HFF-Myc (cell line): ENCODE measurements at regions not wholly inside any gene's neighbourhood (a gene's known extent, or its start where the extent isn't known, plus 50 kb on each side); places are given as distances from the start of the nearest gene placed in this dataset.

ENCODE experiments used
- DNase-seq: peaks from one replicate; pipeline ENCODE4 v3.0.0-alpha.2; 2011; ENCODE audit warnings: low read depth; ENCODE audit errors: extremely low read depth
- H3K4me3 ChIP-seq: replicated peaks from 2 replicates; pipeline ENCODE4 v1.5.1; 2011; ENCODE audit warnings: low read depth, mild to moderate bottlenecking, control low read depth, low read length
- TF ChIP-seq, protein P1 (sequence below): IDR thresholded peaks from 2 replicates; pipeline ENCODE4 v1.5.1; 2012; ENCODE audit warnings: mild to moderate bottlenecking, low read depth, low read length, control low read depth; ENCODE audit errors: missing control alignments

DNA sequence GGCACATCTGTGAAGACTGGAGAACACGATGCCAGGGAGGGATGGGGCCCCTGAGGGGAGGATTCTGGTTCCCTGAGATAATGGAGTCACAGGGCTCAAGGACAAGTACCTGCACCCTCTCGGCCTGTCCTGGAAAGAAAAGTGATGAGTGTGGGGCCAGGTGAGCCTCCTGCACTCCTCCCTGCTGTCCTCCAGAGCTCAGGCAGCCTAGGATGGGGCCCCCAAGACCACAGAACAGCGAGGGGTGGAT lies 101.3 kb upstream of the TNRC6C start:
- no peak overlapping the region for H3K4me3 ChIP-seq
- TF ChIP-seq, protein P1, sequence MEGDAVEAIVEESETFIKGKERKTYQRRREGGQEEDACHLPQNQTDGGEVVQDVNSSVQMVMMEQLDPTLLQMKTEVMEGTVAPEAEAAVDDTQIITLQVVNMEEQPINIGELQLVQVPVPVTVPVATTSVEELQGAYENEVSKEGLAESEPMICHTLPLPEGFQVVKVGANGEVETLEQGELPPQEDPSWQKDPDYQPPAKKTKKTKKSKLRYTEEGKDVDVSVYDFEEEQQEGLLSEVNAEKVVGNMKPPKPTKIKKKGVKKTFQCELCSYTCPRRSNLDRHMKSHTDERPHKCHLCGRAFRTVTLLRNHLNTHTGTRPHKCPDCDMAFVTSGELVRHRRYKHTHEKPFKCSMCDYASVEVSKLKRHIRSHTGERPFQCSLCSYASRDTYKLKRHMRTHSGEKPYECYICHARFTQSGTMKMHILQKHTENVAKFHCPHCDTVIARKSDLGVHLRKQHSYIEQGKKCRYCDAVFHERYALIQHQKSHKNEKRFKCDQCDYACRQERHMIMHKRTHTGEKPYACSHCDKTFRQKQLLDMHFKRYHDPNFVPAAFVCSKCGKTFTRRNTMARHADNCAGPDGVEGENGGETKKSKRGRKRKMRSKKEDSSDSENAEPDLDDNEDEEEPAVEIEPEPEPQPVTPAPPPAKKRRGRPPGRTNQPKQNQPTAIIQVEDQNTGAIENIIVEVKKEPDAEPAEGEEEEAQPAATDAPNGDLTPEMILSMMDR: no peak
- DNase-seq: no peak

DNA sequence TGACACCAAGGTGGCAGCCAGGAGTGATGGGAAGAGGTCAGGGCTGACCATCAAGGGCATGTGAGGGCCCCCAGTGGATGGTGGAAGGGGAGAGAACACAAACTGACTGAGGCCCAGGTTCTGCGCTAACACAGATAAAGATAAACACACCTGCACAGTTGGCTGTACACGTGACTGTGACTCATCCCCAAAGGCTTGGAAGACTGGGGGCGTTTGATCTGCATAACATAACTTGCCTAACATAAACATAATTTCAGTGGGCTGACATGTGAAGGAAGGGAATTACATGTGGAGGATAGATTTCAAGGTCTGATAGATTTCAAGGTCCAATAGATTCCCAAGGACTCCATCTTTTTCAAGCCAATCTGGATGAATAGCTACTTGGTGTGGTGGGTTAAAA lies 100.9 kb upstream of the TNRC6C start:
- TF ChIP-seq, protein P1: no peak
- no peak overlapping the region for H3K4me3 ChIP-seq
- no peak for DNase-seq

DNA sequence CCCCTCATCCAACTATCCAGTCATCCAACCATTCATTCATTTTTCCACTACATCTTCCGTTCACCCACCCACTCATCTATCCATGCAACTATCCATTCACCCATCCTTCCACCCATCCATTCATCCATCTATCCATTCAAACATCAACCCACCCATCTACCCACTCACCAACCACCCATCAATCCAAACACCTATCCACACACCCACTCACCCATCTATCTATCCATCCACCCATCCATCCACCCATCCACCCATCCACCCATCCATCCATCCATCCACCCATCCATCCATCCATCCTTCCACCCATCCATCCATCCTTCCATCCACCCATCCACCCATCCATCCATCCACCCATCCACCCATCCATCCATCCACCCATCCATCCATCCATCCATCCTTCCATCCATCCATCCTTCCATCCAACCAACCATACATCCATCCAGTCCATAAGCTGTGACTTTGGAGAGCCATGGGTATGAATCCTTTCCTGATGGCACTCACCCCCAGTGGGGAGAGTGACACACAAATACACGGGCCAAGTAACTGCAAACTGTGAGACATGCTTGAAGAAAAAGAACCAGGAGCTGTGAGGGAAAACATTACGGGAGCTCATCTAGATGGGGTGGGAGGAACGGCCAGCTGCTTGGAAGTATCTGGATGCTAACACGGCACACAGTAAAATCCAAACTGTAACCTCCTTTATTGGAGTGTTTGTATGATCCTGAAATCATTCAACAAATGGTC lies 100.0 kb upstream of the TNRC6C start:
- no peak overlapping the region for H3K4me3 ChIP-seq
- TF ChIP-seq, protein P1: no peak

DNA sequence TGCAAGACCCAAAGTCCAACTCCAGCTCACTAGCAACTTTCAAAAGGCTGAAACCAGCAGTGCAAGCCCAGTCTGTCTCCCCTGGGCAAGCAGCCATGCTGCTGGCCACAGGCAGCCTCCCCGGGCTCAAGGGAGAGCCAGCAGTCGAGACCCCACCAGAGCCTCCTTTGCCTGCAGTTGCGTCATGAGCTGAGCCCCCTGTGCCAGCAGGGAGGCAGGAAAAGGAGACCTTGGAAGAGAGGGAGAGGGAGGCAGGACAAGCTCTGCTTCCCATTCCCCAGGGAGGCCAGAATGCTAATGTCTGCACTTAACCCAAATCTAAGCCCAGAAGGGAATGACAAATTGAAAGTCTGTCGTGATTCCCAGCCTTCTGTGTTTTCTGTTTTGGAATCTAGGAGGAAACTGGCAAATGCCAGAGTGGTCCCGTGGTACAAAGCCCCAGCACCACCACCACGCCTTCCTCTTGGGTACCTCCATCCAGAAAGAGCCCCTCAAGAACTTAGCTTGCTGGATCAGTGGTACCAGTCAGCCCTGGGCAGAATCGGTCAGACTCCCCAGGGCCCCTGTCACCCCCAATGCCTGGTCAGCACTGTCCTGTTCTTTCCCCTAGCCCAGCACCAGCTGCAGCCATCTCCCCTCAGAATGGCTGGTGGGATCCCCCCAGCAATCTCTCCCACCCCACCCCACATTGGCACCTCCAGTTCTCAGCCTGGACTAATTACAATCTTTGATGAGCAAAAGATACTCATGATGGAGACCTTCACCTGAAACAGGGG lies 99.3 kb upstream of the TNRC6C start:
- DNase-seq: no peak
- no peak overlapping the region for H3K4me3 ChIP-seq
- TF ChIP-seq, protein P1: no peak

More for the DNA sequence above, 100.0 kb upstream of the TNRC6C start:
- no peak for DNase-seq

DNA sequence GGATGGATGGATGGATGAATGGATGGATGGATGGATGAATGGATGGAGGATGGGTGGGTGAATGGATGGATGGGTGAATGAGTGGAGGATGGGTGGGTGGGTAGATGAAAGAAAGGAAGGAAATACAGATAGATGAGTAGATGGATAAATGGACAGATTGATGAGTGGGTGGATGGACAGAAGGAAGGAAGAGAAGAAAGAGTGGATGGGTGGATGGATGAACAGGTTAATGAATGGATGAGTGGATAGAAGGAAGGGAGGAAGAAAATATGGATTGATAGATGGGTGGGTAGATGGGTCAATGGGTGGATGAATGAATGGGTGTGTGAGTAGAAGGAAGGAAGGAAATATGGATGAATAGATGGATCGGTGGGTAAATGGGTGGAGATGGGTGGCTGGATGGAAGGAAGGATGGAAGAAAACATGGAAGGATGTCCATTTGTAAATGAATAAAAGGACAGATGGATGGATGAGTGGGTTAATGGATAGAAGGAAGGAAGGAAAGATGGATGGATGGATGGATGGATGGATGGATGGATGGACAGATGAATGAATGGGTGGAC lies 97.3 kb upstream of the TNRC6C start:
- TF ChIP-seq, protein P1: no peak
- H3K4me3 ChIP-seq: no peak overlapping the region
- no peak for DNase-seq

DNA sequence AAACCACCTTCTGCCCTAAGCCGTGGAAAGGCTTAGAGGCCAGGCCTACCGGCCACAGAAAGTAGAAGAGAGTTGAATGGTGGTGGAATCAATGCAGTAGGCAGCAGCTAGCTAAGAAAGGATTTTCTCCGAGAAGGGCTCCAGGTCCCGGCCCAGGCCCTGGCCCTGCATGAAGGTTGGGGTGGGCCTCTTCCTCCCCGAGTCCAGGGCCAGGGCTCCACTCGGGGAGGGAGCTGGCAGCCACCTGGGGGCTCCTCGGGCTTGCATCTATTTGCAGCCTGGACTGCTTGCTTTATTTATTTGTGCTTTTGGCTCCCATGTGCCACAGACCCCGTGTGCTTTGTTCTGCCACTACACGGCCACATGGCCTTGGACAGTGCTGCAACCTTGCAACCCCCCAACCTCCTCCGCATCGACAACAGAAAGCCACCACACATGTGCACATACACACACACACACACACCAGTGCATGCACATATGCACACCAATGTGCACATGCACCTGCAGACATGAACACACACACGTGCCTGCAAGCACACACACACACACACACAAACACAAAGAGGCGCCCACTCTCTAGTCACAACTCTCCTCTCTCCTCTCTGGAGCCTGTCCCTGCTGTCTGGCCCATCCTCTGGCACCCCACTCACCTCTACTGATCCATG lies 96.4 kb upstream of the TNRC6C start:
- TF ChIP-seq, protein P1: no peak
- no peak for DNase-seq
- H3K4me3 ChIP-seq: no peak overlapping the region
